ENCODE measurements at regions not wholly inside any gene's neighbourhood (a gene's known extent, or its start where the extent isn't known, plus 50 kb on each side); places are given as distances from the start of the nearest gene placed in this dataset.
A peak's percentile ranks its signal among the peaks of the same experiment; 100 is the strongest.

DNA sequence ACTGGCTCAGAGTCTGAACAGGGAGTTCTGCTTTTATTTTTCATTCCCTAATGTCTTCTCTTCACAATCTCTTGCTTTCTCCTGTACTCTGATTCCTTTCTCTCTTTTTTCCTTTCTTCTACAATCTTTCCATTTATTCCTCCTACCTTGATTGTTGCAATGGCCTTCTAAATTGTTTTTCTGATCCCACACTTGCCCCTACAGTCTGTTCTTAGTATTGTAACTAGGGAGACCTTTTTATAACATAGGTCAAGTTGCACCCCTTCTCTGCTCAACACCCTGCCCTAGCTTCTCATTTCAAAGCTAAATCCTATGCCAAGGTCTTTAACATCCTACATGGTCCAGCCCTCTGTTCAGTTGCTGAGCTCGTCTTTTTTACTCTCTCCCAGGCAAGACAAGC, 277.9 kb downstream of the GBA3 start:
- Histone ChIP-seq H3K27ac (no peak overlapping the region), H3K9me3 (no peaks in the 10 kb centered on the region), H3K27me3 (no peaks in the 10 kb centered on the region), H3K4me3 (no peak overlapping the region), H3K36me3 (no peaks in the 10 kb centered on the region), H3K4me1 (no peaks in the 10 kb centered on the region)
- DNase-seq = no peak
- WGBS (ENCODE audit: insufficient coverage, low coverage, low lambda C conversion rate, missing lambda C conversion rate) = 82% methylated on average over 1 of the region's 1 CpG
- intact Hi-C loops (cut with DNase I) = no loop called here
- no peak for TF ChIP-seq POLR2A (IDR thresholded peaks at IDR 0.05)
- TF ChIP-seq, protein P1, sequence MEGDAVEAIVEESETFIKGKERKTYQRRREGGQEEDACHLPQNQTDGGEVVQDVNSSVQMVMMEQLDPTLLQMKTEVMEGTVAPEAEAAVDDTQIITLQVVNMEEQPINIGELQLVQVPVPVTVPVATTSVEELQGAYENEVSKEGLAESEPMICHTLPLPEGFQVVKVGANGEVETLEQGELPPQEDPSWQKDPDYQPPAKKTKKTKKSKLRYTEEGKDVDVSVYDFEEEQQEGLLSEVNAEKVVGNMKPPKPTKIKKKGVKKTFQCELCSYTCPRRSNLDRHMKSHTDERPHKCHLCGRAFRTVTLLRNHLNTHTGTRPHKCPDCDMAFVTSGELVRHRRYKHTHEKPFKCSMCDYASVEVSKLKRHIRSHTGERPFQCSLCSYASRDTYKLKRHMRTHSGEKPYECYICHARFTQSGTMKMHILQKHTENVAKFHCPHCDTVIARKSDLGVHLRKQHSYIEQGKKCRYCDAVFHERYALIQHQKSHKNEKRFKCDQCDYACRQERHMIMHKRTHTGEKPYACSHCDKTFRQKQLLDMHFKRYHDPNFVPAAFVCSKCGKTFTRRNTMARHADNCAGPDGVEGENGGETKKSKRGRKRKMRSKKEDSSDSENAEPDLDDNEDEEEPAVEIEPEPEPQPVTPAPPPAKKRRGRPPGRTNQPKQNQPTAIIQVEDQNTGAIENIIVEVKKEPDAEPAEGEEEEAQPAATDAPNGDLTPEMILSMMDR (IDR thresholded peaks at IDR 0.05) = no peak
- ATAC-seq = no peak

DNA sequence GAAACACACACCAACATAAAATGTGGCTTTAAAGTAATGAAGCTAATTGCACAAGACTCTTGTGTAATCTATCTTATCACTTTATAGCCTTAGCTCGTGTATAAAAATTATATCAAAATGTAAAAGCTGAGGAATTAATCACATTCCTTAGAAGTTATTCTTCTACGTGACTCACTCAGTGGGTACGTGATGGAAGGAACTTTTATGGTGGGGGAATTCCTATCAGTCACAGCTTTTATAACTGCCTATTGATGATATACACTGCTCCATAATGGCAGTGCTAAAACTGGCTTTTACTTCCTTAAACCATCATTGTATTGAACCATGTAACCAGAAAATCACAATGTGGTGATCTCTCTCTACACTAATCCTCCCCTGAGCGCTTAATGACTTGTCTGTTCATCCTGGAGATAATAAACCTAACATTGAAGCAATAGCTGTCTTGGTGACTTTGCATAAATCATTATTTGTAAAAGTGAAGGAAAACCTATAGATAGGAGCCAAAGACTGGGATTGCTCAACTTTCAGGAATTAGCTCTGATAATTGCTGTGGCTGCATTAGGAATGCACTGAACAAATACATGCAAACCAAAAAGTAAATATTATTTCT, 276.7 kb downstream of the GBA3 start:
- no peak overlapping the region for H3K27ac ChIP-seq
- no peak for TF ChIP-seq POLR2A (IDR thresholded peaks at IDR 0.05)
- TF ChIP-seq, protein P1 (IDR thresholded peaks at IDR 0.05) = no peak
- H3K36me3 ChIP-seq = no peaks in the 10 kb centered on the region
- H3K4me3 ChIP-seq = no peak overlapping the region
- 58% methylated on average over 4 of the region's 4 CpGs for WGBS (ENCODE audit: insufficient coverage, low coverage, low lambda C conversion rate, missing lambda C conversion rate)
- no peaks in the 10 kb centered on the region for H3K27me3 ChIP-seq
- no peaks in the 10 kb centered on the region for H3K4me1 ChIP-seq
- H3K9me3 ChIP-seq = no peaks in the 10 kb centered on the region
- DNase-seq (no peak), ATAC-seq (peak in 1 of 4 donors; percentile 53)
- intact Hi-C loops (cut with DNase I) = no loop called here

- peak; percentile 70 to 89 (median 78) for ATAC-seq
- no peak for TF ChIP-seq POLR2A (IDR thresholded peaks at IDR 0.05)
- TF ChIP-seq, protein P1 (IDR thresholded peaks at IDR 0.05) = peak; percentile 44 to 64 (median 49)
- Histone ChIP-seq H3K4me3 (no peak overlapping the region), H3K36me3 (no peaks in the 10 kb centered on the region), H3K27me3 (no peaks in the 10 kb centered on the region), H3K4me1 (peaks cover 0 to 4% (median 0%) of the 10 kb centered on the region in 4 donors), H3K27ac (no peak overlapping the region), H3K9me3 (no peaks in the 10 kb centered on the region)
- no peak for DNase-seq
- intact Hi-C loops (cut with DNase I) = no loop called here
- WGBS (ENCODE audit: insufficient coverage, low coverage, low lambda C conversion rate, missing lambda C conversion rate) = 7% methylated on average over 4 of the region's 4 CpGs
Measured at GRCh38 chr4:22962295-22962694, 269.6 kb downstream of the GBA3 start.

- no peak overlapping the region for H3K27ac ChIP-seq
- 59% methylated on average over 3 of the region's 3 CpGs for WGBS (ENCODE audit: insufficient coverage, low coverage, low lambda C conversion rate, missing lambda C conversion rate)
- intact Hi-C loops (cut with DNase I) = no loop called here
- DNase-seq (no peak), ATAC-seq (no peak)
- H3K9me3 ChIP-seq = no peaks in the 10 kb centered on the region
- H3K4me3 ChIP-seq = no peak overlapping the region
- H3K27me3 ChIP-seq = no peaks in the 10 kb centered on the region
- peaks cover 0 to 4% (median 0%) of the 10 kb centered on the region in 4 donors for H3K4me1 ChIP-seq
- TF ChIP-seq POLR2A (IDR thresholded peaks at IDR 0.05) = no peak
- TF ChIP-seq, protein P1 (IDR thresholded peaks at IDR 0.05) = no peak
- H3K36me3 ChIP-seq = no peaks in the 10 kb centered on the region
Measured at GRCh38 chr4:22959483-22959882, 266.7 kb downstream of the GBA3 start.
